Thyroid gland (tissue), 4 donors: ENCODE measurements at regions not wholly inside any gene's neighbourhood (a gene's known extent, or its start where the extent isn't known, plus 50 kb on each side); places are given as distances from the start of the nearest gene placed in this dataset.

Experiments
- POLR2A ChIP-seq, 2 donors: fragments of 450-650 bp; IDR thresholded peaks; one replicate each; pipeline ENCODE4 v1.6.1; 2017; ENCODE audit warnings: antibody characterized with exemption in 2 of 2, mild to moderate bottlenecking in 2 of 2, moderate library complexity in 1 of 2
- TF ChIP-seq, protein P1 (sequence below), 6 experiments: fragments of 200-600 bp in 3 of 6; fragments of 450-650 bp in 3 of 6; sonication (generic) in 3 of 6; IDR thresholded peaks; one replicate each; pipeline ENCODE4 v1.5.1; 2016 to 2019; ENCODE audit warnings: antibody characterized with exemption in 6 of 6, mild to moderate bottlenecking in 2 of 6, inconsistent platforms in 1 of 6, moderate library complexity in 1 of 6

DNA sequence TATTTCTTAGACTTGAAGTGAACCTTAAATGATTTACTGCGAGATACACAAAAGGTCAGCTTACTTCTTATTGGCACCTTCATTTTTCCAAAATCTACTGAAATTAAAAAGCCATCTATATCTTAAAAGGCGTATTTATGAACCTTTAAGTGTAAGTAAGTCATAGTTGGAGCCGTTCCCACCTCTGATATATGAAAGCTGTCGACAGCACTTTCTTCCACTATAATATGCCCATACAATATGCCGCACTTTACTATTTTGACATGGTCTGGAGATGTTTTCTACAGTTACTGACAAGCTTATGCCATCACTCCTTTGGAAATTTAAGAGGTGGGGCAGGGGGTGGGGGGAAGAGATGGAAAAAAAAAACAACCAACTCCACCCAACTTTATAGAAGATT, 155.3 kb downstream of the PHETA1 start:
- TF ChIP-seq, protein P1, sequence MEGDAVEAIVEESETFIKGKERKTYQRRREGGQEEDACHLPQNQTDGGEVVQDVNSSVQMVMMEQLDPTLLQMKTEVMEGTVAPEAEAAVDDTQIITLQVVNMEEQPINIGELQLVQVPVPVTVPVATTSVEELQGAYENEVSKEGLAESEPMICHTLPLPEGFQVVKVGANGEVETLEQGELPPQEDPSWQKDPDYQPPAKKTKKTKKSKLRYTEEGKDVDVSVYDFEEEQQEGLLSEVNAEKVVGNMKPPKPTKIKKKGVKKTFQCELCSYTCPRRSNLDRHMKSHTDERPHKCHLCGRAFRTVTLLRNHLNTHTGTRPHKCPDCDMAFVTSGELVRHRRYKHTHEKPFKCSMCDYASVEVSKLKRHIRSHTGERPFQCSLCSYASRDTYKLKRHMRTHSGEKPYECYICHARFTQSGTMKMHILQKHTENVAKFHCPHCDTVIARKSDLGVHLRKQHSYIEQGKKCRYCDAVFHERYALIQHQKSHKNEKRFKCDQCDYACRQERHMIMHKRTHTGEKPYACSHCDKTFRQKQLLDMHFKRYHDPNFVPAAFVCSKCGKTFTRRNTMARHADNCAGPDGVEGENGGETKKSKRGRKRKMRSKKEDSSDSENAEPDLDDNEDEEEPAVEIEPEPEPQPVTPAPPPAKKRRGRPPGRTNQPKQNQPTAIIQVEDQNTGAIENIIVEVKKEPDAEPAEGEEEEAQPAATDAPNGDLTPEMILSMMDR (IDR thresholded peaks at IDR 0.05) = no peak
- no peak for TF ChIP-seq POLR2A (IDR thresholded peaks at IDR 0.05)
